Activated CD8-positive, alpha-beta memory T cell treated with anti-CD3 and anti-CD28 coated beads, Interleukin-2, amount 50 U/mL, for 24 hours (primary cell): ENCODE measurements at regions not wholly inside any gene's neighbourhood (a gene's known extent, or its start where the extent isn't known, plus 50 kb on each side); places are given as distances from the start of the nearest gene placed in this dataset.

ENCODE experiments used
- DNase-seq: peaks from one replicate; pipeline ENCODE4 v3.0.0-alpha.2; 2020; ENCODE audit errors: extremely low read depth

GRCh38 chr1:30291526-30291925 lies 431.9 kb downstream of the MATN1 start:
- no peak for DNase-seq

GRCh38 chr1:30290581-30290980 lies 432.8 kb downstream of the MATN1 start:
- DNase-seq: no peak

GRCh38 chr1:30287976-30288375 lies 435.4 kb downstream of the MATN1 start:
- no peak for DNase-seq

DNA sequence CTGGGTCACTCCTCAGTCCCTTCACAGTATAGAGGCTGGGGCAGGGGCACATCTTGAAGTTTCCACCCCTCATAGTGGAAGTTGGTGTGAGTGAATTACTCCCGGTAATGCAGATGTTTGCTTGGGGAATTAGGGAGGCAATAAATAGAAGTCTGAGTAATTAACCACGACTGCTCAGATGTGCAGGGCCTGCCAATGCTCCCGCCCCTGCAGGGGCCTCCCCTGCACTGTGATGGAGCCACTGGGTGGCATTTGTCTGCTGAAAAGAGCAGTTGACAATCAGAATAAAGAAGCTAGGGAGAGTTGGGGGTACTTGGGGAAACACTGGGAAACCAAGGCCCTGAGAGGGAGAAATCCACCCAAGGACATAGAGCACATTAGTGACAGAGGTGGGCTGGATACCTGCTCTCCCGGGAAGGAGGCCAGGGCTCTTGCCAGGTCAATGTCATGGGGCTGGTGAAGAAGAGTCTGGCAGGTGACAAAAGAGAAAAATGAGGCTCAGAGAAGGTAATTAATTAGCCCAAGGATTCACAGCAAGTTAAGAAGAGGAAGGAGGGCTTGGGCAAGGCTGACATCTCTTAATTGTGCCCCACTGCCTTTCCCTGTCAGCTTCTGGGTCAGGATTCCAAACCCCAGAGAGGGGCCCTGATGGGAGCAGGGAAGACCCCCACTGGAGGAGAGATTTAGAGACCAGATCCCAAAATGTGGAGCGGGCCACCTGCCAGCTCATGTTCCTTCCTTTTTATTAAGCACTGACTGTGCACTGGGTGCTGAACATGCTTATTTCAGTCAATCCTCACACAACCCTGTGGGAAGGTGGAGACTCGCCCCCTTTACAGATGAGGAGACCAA lies 436.2 kb downstream of the MATN1 start:
- DNase-seq: no peak

DNA sequence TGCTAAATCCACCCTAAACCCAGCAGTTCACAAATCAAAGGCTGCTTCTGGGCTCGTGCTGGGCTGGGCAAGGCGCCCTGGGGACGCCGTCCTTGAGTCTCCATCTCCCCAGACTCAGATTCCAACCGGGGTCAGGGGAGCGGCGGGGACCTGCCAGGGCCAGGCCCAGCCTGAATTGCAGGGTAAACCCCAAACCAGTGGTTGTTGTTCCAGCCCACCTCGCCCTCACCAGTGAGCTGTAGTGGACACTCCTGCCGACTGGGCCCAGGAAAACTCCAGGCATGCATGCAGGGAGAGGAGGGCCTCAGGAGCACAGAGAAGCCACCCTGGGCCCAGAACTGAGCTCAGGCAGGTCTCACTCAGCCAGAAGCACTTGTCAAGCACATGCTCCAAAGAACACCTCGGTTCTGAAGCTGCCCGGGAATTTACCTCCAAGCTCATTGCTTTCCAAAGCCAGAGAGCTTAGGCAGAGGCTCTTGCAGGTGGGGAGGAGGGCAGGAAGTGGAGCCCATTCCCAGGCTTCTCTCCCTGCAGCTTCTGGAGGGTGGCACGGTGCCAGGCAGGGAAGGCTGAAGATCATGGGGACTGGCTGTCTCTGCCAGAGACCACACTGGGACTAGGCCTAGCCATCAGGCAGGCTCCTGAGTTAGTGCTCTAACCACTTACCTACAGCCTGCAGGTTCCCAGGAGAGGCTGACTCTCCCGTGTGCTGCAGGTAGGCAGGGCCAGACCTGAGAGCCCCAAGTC lies 437.0 kb downstream of the MATN1 start:
- DNase-seq: no peak

DNA sequence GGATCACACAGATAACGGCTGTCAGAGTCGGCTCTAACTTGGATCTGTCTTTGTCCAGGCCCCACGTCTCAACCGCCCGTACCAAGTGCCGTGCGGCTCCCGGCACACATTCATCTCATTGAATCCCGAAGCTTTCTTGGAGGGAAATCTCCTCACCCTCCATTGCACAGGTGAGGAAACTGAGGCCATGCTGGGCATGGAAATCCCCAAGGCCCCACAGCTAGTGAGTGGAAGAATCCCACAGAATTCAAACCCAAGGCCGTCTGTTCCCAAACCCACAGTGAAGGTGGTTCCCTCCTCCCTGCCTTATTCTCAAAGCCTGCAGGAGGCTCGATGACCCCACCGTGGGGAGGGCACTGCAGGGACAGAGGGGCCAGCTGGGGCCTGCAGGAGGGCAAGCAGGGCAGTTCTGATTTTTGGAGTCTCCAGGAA lies 437.9 kb downstream of the MATN1 start:
- no peak for DNase-seq

GRCh38 chr1:30284728-30285475 lies 438.5 kb downstream of the MATN1 start:
- DNase-seq: no peak

GRCh38 chr1:30284226-30284625 lies 439.2 kb downstream of the MATN1 start:
- no peak for DNase-seq

- no peak for DNase-seq
These were observed 440.0 kb downstream of the MATN1 start for GRCh38 chr1:30283199-30283962.

- no peak for DNase-seq
These were observed 442.8 kb downstream of the MATN1 start for GRCh38 chr1:30280572-30280971.

DNA sequence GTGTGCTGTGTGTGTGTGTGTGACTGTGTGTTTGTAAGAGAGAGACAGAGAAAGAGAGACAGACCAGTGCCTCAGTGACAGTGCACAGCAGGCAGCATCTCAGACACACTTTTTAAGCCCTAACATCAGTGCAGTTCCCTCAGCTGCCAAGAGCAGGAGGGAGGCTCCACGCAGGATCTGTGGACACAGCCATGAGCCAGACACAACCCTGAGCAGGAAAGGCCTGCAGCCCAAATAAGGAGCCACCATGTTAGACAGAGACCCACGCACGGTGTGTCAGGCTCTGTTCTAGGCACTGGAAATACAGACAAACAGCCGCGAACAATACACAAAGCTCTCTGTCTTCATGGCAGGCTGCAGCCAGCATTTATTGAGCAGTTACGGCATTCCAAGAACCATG lies 445.5 kb downstream of the MATN1 start:
- DNase-seq: no peak

- DNase-seq: no peak
These were observed 446.0 kb downstream of the MATN1 start for GRCh38 chr1:30277415-30277814.

DNA sequence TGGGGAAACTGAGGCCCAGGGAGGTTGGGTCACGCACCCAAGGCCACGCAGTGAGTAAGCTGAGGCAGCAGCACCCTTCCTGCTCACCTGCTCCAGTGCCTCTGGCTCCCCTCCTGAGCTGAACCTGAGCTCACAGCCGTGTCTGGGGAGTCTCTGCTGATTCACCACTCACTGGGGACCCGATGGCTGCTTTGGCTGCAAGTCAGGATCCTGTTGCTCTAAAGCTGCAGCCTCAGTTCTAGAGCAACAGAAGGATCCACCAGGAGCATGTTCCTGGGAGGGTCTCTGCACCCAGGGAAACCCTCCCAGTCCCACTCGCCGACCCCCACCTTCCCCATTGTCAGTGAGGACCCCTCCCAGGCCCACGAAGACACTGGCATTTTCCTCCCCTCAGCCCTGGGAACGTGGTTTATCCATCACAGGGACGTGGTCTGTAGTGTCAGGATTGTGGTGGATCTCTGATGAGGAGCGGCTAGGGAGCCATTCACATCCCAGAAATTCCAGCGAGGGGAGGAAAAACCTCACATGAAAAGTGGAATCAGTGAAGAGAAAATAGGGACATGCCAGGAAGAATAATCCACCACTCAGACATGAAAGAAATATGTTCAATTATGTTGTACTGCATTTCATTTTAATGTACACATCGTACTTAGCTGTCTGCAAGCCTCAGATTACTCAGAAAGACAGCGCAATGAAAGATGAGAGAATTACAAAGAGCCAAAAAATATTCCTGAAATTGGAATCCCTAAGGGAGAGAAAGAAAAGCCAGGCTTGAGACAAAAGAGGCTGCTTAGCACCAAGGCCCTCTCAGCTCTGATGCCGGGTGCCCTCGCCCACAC lies 447.2 kb downstream of the MATN1 start:
- no peak for DNase-seq

- DNase-seq: no peak
These were observed 448.3 kb downstream of the MATN1 start for GRCh38 chr1:30274976-30275621.

- no peak for DNase-seq
These were observed 449.0 kb downstream of the MATN1 start for GRCh38 chr1:30274173-30274970.

- DNase-seq: no peak
These were observed 449.9 kb downstream of the MATN1 start for GRCh38 chr1:30273456-30273855.

GRCh38 chr1:30273021-30273325 lies 450.4 kb downstream of the MATN1 start:
- DNase-seq: no peak

- DNase-seq: no peak
These were observed 450.9 kb downstream of the MATN1 start for GRCh38 chr1:30272277-30273020.
